GM23338 (cell line): ENCODE measurements at regions not wholly inside any gene's neighbourhood (a gene's known extent, or its start where the extent isn't known, plus 50 kb on each side); places are given as distances from the start of the nearest gene placed in this dataset.

Experiments used
- ATAC-seq: fragments of 200-7000 bp; cut with Tn5 transposase; 3 replicates; pipeline ENCODE4 v1.9.1; 2020
- DNase-seq: peaks from one replicate; pipeline ENCODE4 v3.0.0-alpha.2; 2015; ENCODE audit warnings: low spot score
- H2AFZ ChIP-seq: fragments of 200-600 bp; sonication (generic); 2 replicates; pipeline ENCODE4 v1.8.0; 2016; ENCODE audit warnings: antibody characterized with exemption, mild to moderate bottlenecking, moderate library complexity
- H3F3A ChIP-seq: fragments of 200-600 bp; sonication (generic); replicated peaks from 2 replicates; pipeline ENCODE4 v1.8.0; 2017; ENCODE audit warnings: antibody characterized with exemption, mixed run types, low read depth
- H3K27ac ChIP-seq: fragments of 200-600 bp; sonication (generic); 2 replicates; pipeline ENCODE4 v1.6.1; 2016; ENCODE audit warnings: low read depth
- H3K27me3 ChIP-seq: fragments of 200-600 bp; sonication (generic); 2 replicates; pipeline ENCODE4 v1.8.0; 2016; ENCODE audit warnings: mild to moderate bottlenecking, mixed run types, moderate library complexity; ENCODE audit not compliant: insufficient read depth
- H3K36me3 ChIP-seq: fragments of 200-600 bp; sonication (generic); 2 replicates; pipeline ENCODE4 v1.8.0; 2016; ENCODE audit warnings: mild to moderate bottlenecking; ENCODE audit not compliant: insufficient read depth
- H3K4me1 ChIP-seq: fragments of 200-600 bp; sonication (generic); 2 replicates; pipeline ENCODE4 v1.8.0; 2016; ENCODE audit warnings: mild to moderate bottlenecking, moderate library complexity; ENCODE audit not compliant: insufficient read depth
- H3K4me2 ChIP-seq: fragments of 200-600 bp; sonication (generic); 2 replicates; pipeline ENCODE4 v1.7.1; 2017; ENCODE audit warnings: mixed run types
- H3K4me3 ChIP-seq: fragments of 200-600 bp; sonication (generic); 2 replicates; pipeline ENCODE4 v1.6.1; 2016; ENCODE audit warnings: mixed run types
- H3K79me2 ChIP-seq: fragments of 200-600 bp; sonication (generic); replicated peaks from 2 replicates; pipeline ENCODE4 v1.8.0; 2017; ENCODE audit warnings: mild to moderate bottlenecking; ENCODE audit not compliant: insufficient read depth
- H3K9me2 ChIP-seq: fragments of 200-600 bp; sonication (generic); 2 replicates; pipeline ENCODE4 v1.8.0; 2017; ENCODE audit not compliant: insufficient read depth
- H4K20me1 ChIP-seq: fragments of 200-600 bp; sonication (generic); replicated peaks from 2 replicates; pipeline ENCODE4 v1.8.0; 2017; ENCODE audit warnings: mild to moderate bottlenecking; ENCODE audit not compliant: insufficient read depth
- H3K27ac Mint-ChIP-seq: 2 replicates; pipeline ENCODE4 v1.8.0; 2020; ENCODE audit warnings: inconsistent platforms, mild to moderate bottlenecking, moderate library complexity, mixed read lengths
- H3K27me3 Mint-ChIP-seq: 3 replicates; pipeline ENCODE4 v1.8.0; 2022; ENCODE audit warnings: low read depth, mild to moderate bottlenecking, moderate library complexity, mixed read lengths, inconsistent platforms; ENCODE audit not compliant: insufficient read depth, poor library complexity
- H3K36me3 Mint-ChIP-seq: 3 replicates; pipeline ENCODE4 v1.8.0; 2021; ENCODE audit warnings: low read depth, mild to moderate bottlenecking, inconsistent platforms, moderate library complexity, mixed read lengths
- H3K4me1 Mint-ChIP-seq: 3 replicates; pipeline ENCODE4 v1.8.0; 2020; ENCODE audit warnings: mild to moderate bottlenecking, inconsistent platforms, mixed read lengths
- H3K4me3 Mint-ChIP-seq: 3 replicates; pipeline ENCODE4 v1.8.0; 2021; ENCODE audit warnings: moderate library complexity, mild to moderate bottlenecking, inconsistent platforms, mixed read lengths
- H3K9me3 Mint-ChIP-seq: 3 replicates; pipeline ENCODE4 v1.8.0; 2020; ENCODE audit warnings: moderate library complexity, mild to moderate bottlenecking, inconsistent platforms, mixed read lengths
- JUNB ChIP-seq: IDR thresholded peaks from one replicate; pipeline ENCODE4 v1.6.1; 2016; ENCODE audit warnings: antibody characterized with exemption; ENCODE audit not compliant: unreplicated experiment
- TF ChIP-seq, protein P1 (sequence below): fragments of 250-450 bp; sonication (Bioruptor Pico); IDR thresholded peaks from 2 replicates; pipeline ENCODE4 v1.5.0; 2020; ENCODE audit warnings: mild to moderate bottlenecking, moderate library complexity

DNA sequence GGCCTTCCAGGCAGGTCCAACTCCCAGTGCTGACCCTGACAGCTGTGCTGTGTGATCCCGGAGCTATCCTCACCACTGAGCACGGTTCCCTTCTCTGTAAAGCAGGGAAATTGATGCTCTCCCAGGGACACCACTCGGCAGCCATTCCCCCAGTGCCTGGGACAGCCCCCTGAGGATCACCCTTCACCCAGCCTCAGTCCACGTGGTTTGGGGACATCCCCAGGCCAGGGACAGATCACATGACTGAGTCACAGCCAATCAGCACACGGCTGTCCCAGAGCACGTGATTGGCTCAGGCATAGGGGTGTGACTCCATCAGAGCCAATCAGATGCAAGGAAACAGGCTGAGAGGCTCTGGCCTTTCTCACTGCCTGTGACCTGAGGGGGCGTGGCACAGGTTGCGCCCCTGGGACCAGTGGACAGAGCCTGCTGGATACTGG is 68.8 kb upstream of the SFSWAP start (continued):
- TF ChIP-seq, protein P1, sequence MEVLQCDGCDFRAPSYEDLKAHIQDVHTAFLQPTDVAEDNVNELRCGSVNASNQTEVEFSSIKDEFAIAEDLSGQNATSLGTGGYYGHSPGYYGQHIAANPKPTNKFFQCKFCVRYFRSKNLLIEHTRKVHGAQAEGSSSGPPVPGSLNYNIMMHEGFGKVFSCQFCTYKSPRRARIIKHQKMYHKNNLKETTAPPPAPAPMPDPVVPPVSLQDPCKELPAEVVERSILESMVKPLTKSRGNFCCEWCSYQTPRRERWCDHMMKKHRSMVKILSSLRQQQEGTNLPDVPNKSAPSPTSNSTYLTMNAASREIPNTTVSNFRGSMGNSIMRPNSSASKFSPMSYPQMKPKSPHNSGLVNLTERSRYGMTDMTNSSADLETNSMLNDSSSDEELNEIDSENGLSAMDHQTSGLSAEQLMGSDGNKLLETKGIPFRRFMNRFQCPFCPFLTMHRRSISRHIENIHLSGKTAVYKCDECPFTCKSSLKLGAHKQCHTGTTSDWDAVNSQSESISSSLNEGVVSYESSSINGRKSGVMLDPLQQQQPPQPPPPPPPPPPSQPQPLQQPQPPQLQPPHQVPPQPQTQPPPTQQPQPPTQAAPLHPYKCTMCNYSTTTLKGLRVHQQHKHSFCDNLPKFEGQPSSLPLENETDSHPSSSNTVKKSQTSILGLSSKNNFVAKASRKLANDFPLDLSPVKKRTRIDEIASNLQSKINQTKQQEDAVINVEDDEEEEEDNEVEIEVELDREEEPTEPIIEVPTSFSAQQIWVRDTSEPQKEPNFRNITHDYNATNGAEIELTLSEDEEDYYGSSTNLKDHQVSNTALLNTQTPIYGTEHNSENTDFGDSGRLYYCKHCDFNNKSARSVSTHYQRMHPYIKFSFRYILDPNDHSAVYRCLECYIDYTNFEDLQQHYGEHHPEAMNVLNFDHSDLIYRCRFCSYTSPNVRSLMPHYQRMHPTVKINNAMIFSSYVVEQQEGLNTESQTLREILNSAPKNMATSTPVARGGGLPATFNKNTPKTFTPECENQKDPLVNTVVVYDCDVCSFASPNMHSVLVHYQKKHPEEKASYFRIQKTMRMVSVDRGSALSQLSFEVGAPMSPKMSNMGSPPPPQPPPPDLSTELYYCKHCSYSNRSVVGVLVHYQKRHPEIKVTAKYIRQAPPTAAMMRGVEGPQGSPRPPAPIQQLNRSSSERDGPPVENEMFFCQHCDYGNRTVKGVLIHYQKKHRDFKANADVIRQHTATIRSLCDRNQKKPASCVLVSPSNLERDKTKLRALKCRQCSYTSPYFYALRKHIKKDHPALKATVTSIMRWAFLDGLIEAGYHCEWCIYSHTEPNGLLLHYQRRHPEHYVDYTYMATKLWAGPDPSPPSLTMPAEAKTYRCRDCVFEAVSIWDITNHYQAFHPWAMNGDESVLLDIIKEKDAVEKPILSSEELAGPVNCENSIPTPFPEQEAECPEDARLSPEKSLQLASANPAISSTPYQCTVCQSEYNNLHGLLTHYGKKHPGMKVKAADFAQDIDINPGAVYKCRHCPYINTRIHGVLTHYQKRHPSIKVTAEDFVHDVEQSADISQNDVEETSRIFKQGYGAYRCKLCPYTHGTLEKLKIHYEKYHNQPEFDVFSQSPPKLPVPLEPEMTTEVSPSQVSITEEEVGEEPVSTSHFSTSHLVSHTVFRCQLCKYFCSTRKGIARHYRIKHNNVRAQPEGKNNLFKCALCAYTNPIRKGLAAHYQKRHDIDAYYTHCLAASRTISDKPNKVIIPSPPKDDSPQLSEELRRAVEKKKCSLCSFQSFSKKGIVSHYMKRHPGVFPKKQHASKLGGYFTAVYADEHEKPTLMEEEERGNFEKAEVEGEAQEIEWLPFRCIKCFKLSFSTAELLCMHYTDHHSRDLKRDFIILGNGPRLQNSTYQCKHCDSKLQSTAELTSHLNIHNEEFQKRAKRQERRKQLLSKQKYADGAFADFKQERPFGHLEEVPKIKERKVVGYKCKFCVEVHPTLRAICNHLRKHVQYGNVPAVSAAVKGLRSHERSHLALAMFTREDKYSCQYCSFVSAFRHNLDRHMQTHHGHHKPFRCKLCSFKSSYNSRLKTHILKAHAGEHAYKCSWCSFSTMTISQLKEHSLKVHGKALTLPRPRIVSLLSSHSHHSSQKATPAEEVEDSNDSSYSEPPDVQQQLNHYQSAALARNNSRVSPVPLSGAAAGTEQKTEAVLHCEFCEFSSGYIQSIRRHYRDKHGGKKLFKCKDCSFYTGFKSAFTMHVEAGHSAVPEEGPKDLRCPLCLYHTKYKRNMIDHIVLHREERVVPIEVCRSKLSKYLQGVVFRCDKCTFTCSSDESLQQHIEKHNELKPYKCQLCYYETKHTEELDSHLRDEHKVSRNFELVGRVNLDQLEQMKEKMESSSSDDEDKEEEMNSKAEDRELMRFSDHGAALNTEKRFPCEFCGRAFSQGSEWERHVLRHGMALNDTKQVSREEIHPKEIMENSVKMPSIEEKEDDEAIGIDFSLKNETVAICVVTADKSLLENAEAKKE: no peak
- TF ChIP-seq JUNB: no peak

DNA sequence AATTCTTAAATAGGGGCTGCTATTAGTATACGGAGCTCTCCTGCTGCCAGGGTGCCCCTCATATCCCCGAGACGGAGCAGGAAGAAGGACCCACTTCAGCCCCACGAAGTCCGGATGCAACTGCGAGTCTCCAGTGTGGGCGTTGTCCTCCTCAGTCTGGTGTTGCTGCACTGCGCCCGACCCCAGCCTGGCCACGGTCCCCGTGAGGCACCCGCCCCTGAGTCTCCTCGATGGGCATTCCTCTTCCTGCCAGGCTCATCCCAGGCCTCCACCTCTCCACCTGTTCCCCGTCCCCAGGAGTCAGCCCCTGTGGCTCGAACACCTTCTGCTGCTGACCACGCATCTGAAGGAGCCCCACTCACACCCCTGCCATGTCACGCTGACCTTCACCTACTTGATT is 68.1 kb upstream of the SFSWAP start:
- H3K4me1 ChIP-seq: peaks cover 5% of the 10 kb centered on the region; the same call in 1 of the 2 replicates
- no peaks in the 10 kb centered on the region for H3K36me3 ChIP-seq
- H3F3A ChIP-seq: no peaks in the 10 kb centered on the region
- no peak overlapping the region for H3K4me3 Mint-ChIP-seq
- H3K27ac ChIP-seq: no peak overlapping the region
- no peak overlapping the region for H3K4me3 ChIP-seq
- no peak for ATAC-seq
- peaks cover 10% of the 10 kb centered on the region for H3K27me3 Mint-ChIP-seq
- no peaks in the 10 kb centered on the region for H3K79me2 ChIP-seq
- H3K9me2 ChIP-seq: 0 out of 2 replicates have a peak, but pooled peaks cover 6% of the 10 kb centered on the region
- no peaks in the 10 kb centered on the region for H4K20me1 ChIP-seq
- H3K27ac Mint-ChIP-seq: no peak overlapping the region
- no peak overlapping the region for H3K4me2 ChIP-seq
- no peak overlapping the region for H2AFZ ChIP-seq
- peaks cover 26% of the 10 kb centered on the region for H3K4me1 Mint-ChIP-seq
- TF ChIP-seq, protein P1: no peak
- TF ChIP-seq JUNB: no peak
- H3K9me3 Mint-ChIP-seq: peaks cover 3% of the 10 kb centered on the region
- peaks cover 5% of the 10 kb centered on the region; the same call in 1 of the 3 replicates for H3K36me3 Mint-ChIP-seq
- DNase-seq: no peak
- no peaks in the 10 kb centered on the region for H3K27me3 ChIP-seq
